GM19238 (cell line): ENCODE measurements at regions not wholly inside any gene's neighbourhood (a gene's known extent, or its start where the extent isn't known, plus 50 kb on each side); places are given as distances from the start of the nearest gene placed in this dataset.
A peak's percentile ranks its signal among the peaks of the same experiment; 100 is the strongest.
"Not testable (repeated sequence)": the region's sequence is repeated elsewhere in the genome, so short reads cannot be mapped to it uniquely, and the experiment has no call there.

Experiments used
- DNase-seq: peaks from one replicate; pipeline ENCODE4 v3.0.0; 2011; ENCODE audit warnings: low spot score; ENCODE audit not compliant: insufficient read length

GRCh38 chr1:173257805-173258204 lies 50.7 kb upstream of the TNFSF4 start:
- DNase-seq, result no peak

- no peak for DNase-seq
Measured at GRCh38 chr1:173258479-173259264, 51.5 kb upstream of the TNFSF4 start.

- not testable (repeated sequence) for DNase-seq
Measured at GRCh38 chr1:173260329-173260728, 53.2 kb upstream of the TNFSF4 start.

GRCh38 chr1:173266841-173267240 lies 59.7 kb upstream of the TNFSF4 start:
- DNase-seq, result no peak

- DNase-seq, result no peak
Measured at GRCh38 chr1:173267453-173267945, 60.4 kb upstream of the TNFSF4 start.

- no peak for DNase-seq
Measured at GRCh38 chr1:173268261-173268660, 61.1 kb upstream of the TNFSF4 start.

- no peak for DNase-seq
Measured at GRCh38 chr1:173268786-173269277, 61.7 kb upstream of the TNFSF4 start.

- no peak for DNase-seq
Measured at GRCh38 chr1:173269490-173270230, 62.5 kb upstream of the TNFSF4 start.

- DNase-seq, result no peak
Measured at GRCh38 chr1:173270243-173270642, 63.1 kb upstream of the TNFSF4 start.

GRCh38 chr1:173271021-173271420 lies 63.9 kb upstream of the TNFSF4 start:
- not testable (repeated sequence) for DNase-seq

- no peak for DNase-seq
Measured at GRCh38 chr1:173275496-173275895, 68.4 kb upstream of the TNFSF4 start.

GRCh38 chr1:173276922-173277800 lies 70.0 kb upstream of the TNFSF4 start:
- peak; percentile 18 for DNase-seq

- DNase-seq, result no peak
Measured at GRCh38 chr1:173280899-173281660, 73.9 kb upstream of the TNFSF4 start.

GRCh38 chr1:173285048-173285447 lies 77.9 kb upstream of the TNFSF4 start:
- no peak for DNase-seq

- DNase-seq, result no peak
Measured at GRCh38 chr1:173287785-173288184, 80.7 kb upstream of the TNFSF4 start.

GRCh38 chr1:173293756-173294155 lies 86.6 kb upstream of the TNFSF4 start:
- no peak for DNase-seq

GRCh38 chr1:173294843-173295242 lies 87.7 kb upstream of the TNFSF4 start:
- no peak for DNase-seq

- DNase-seq, result no peak
Measured at GRCh38 chr1:173295391-173295790, 88.3 kb upstream of the TNFSF4 start.

- DNase-seq, result no peak
Measured at GRCh38 chr1:173295995-173296394, 88.9 kb upstream of the TNFSF4 start.

GRCh38 chr1:173297798-173298391 lies 90.8 kb upstream of the TNFSF4 start:
- no peak for DNase-seq
